ENCODE measurements at regions not wholly inside any gene's neighbourhood (a gene's known extent, or its start where the extent isn't known, plus 50 kb on each side); places are given as distances from the start of the nearest gene placed in this dataset.

DNA sequence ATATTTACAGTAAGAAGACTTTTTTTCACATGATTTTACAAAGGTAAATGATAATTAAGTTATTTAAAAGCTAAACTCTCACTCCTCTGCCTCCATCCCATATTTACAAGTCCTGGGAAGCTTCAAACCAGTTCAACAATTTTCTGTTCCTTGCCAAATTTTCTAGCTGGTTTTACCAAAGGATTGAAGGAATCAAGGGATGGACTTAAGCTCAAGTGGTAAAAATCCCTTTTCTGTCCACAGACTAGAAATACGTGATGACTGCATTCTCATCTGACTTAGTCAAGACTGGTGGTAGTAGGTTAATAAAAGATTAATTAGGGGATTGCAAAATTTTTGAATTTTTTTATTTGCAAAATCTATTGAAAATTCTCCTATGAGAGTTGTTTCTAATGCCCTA, 297.3 kb downstream of the MTX2 start:
- DNase-seq (ENCODE audit: extremely low spot score, unreplicated experiment): no peak
- H3K27ac Mint-ChIP-seq: no peak overlapping the region
- H3K4me3 Mint-ChIP-seq: no peak overlapping the region
- no peaks in the 10 kb centered on the region for H3K36me3 Mint-ChIP-seq
- TF ChIP-seq, protein P1, sequence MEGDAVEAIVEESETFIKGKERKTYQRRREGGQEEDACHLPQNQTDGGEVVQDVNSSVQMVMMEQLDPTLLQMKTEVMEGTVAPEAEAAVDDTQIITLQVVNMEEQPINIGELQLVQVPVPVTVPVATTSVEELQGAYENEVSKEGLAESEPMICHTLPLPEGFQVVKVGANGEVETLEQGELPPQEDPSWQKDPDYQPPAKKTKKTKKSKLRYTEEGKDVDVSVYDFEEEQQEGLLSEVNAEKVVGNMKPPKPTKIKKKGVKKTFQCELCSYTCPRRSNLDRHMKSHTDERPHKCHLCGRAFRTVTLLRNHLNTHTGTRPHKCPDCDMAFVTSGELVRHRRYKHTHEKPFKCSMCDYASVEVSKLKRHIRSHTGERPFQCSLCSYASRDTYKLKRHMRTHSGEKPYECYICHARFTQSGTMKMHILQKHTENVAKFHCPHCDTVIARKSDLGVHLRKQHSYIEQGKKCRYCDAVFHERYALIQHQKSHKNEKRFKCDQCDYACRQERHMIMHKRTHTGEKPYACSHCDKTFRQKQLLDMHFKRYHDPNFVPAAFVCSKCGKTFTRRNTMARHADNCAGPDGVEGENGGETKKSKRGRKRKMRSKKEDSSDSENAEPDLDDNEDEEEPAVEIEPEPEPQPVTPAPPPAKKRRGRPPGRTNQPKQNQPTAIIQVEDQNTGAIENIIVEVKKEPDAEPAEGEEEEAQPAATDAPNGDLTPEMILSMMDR (conservative IDR thresholded peaks at IDR 0.05): no peak
- H3K4me1 Mint-ChIP-seq (ENCODE audit: unreplicated experiment): peaks cover 26% of the 10 kb centered on the region
- peaks cover 9% of the 10 kb centered on the region for H3K9me3 Mint-ChIP-seq
- H3K27me3 Mint-ChIP-seq: peaks cover 43% of the 10 kb centered on the region

DNA sequence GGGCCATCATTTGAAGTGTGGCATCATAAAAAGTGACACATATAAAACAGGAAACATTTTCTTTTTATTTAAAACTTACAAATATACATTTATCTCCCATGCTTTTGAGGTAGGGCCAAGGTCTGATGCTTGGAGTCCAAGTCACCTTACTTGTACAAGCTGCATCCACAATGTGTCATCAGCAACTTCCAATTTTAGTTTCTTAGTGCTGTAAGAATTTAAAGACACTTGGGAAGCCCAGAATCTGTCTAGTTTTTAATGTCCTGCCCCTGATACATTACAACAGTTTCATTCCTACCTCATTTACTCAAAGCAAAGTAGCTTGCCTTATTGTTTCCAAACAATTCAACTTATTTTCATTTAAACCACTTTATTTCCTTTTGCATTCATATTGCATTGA, 297.7 kb downstream of the MTX2 start:
- peaks cover 22% of the 10 kb centered on the region for H3K4me1 Mint-ChIP-seq (ENCODE audit: unreplicated experiment)
- peaks cover 40% of the 10 kb centered on the region for H3K27me3 Mint-ChIP-seq

DNA sequence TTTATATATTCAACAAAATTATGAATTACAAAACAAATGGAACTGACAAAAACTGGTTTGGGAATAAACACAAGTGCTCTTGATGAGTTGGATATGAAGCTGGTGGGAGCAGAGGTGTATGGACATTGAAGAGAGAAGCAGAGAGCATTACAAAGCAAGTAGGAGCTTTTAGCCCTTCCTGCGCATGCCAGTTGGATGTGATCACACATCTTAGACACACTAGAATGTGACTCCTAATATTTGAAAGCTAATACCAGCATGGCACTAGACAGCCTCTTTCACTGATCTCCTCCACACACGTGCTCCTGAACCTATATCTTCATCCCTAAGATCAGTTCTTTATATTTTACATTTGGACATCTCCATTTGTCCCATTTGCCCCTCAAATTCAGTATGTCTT, 298.1 kb downstream of the MTX2 start:
- no peaks in the 10 kb centered on the region for H3K36me3 Mint-ChIP-seq
- peaks cover 18% of the 10 kb centered on the region for H3K4me1 Mint-ChIP-seq (ENCODE audit: unreplicated experiment)
- H3K27ac Mint-ChIP-seq: no peak overlapping the region
- DNase-seq (ENCODE audit: extremely low spot score, unreplicated experiment): no peak
- H3K9me3 Mint-ChIP-seq: peaks cover 9% of the 10 kb centered on the region
- TF ChIP-seq, protein P1 (conservative IDR thresholded peaks at IDR 0.05): no peak
- H3K27me3 Mint-ChIP-seq: peaks cover 39% of the 10 kb centered on the region
- H3K4me3 Mint-ChIP-seq: no peak overlapping the region

More for the DNA sequence above, 297.7 kb downstream of the MTX2 start:
- no peak overlapping the region for H3K27ac Mint-ChIP-seq
- no peaks in the 10 kb centered on the region for H3K36me3 Mint-ChIP-seq
- no peak for DNase-seq (ENCODE audit: extremely low spot score, unreplicated experiment)
- TF ChIP-seq, protein P1 (conservative IDR thresholded peaks at IDR 0.05): no peak
- peaks cover 9% of the 10 kb centered on the region for H3K9me3 Mint-ChIP-seq
- no peak overlapping the region for H3K4me3 Mint-ChIP-seq

DNA sequence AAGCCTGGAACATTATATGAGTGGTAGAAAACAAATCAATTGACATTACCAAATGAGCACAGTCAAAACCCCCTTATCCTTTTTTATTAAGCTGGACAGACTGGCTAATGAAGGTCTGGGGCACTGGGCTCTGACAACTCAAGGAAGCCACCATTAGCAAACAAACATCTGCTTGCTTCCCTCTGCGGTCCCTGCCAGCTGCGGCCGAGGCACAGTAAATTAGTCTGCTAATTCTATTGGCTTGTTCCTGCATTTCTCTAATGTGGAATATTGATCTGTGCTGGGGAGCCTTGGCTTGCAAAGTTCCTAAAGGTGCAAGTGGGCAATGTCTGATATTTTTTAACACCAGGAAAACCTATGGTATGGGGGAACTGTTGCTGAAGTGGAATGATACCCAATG, 300.3 kb downstream of the MTX2 start:
- Mint-ChIP-seq H3K4me3 (no peak overlapping the region), H3K9me3 (no peaks in the 10 kb centered on the region), H3K27ac (no peak overlapping the region), H3K36me3 (no peaks in the 10 kb centered on the region), H3K27me3 (peaks cover 29% of the 10 kb centered on the region), H3K4me1 (ENCODE audit: unreplicated experiment) (peaks cover 22% of the 10 kb centered on the region)
- no peak for DNase-seq (ENCODE audit: extremely low spot score, unreplicated experiment)
- TF ChIP-seq, protein P1 (conservative IDR thresholded peaks at IDR 0.05): no peak

DNA sequence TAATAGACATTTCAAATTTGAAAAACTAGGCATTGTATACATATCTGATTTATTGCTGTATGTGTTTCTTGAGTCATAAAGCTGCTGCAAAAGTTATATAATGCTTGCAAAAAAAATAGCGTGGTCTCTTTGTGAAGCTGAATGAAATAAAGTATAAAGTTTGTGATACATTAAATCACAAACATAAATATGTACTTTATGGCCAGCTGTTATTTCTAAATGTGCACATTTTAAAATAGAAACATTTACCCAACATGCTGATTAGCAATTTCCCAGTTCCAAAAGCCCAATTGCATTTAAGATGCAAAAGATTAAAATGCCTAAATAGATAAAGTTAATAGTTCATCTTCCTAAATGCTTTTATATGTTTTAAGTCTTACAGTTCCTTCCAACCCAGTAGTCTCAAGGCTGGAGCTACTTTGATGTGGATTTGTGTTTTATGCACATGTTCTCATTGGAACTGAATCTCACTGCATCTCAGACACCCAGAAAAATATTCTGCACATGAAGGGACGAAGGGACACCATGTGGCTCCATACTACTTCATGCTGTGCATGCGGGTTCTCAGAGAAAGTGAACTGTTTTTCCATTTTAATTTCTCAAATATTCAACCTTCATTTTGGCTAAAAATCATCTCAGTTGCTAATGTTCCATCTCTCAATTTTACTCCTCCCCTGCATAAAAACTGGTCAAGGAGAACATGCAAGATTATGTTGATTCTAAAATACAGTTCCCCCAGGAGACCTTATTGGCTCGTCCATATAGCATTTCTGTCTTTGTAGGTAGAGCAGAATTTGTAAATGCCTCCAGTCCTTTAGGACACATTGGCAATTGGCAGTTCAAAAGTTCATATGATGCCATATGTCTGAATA, 304.6 kb downstream of the MTX2 start:
- no peaks in the 10 kb centered on the region for H3K36me3 Mint-ChIP-seq
- peaks cover 16% of the 10 kb centered on the region for H3K4me1 Mint-ChIP-seq (ENCODE audit: unreplicated experiment)
- H3K27ac Mint-ChIP-seq: no peak overlapping the region

More for the DNA sequence above, 304.6 kb downstream of the MTX2 start:
- H3K27me3 Mint-ChIP-seq: peaks cover 20% of the 10 kb centered on the region
- TF ChIP-seq, protein P1 (conservative IDR thresholded peaks at IDR 0.05): no peak
- no peak overlapping the region for H3K4me3 Mint-ChIP-seq
- DNase-seq (ENCODE audit: extremely low spot score, unreplicated experiment): no peak
- H3K9me3 Mint-ChIP-seq: no peaks in the 10 kb centered on the region

Data from type B pancreatic cell (in vitro differentiated cells).